ENCODE measurements at regions not wholly inside any gene's neighbourhood (a gene's known extent, or its start where the extent isn't known, plus 50 kb on each side); places are given as distances from the start of the nearest gene placed in this dataset.
"Not testable (repeated sequence)": the region's sequence is repeated elsewhere in the genome, so short reads cannot be mapped to it uniquely, and the experiment has no call there.

DNA sequence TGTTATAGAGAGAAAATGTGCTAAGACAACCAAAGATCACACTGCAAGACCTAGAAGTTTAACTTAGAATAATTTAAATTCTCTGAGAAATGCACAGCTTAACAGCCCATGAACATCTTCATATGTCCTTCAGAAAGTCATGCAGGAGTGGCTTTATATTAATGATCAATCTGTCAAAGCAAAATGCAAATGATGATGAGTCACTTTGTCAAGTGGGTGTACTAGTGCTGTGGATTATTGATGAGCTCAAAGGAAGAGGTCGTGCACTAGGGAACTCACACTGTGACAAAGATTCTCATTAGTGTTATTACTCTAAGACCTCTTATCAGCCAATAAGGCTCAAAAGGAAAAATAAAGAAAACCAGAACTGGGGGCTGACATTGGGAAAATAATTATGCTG, 1726.3 kb downstream of the KHDRBS2 start:
- FAIRE-seq, result not testable (repeated sequence)

DNA sequence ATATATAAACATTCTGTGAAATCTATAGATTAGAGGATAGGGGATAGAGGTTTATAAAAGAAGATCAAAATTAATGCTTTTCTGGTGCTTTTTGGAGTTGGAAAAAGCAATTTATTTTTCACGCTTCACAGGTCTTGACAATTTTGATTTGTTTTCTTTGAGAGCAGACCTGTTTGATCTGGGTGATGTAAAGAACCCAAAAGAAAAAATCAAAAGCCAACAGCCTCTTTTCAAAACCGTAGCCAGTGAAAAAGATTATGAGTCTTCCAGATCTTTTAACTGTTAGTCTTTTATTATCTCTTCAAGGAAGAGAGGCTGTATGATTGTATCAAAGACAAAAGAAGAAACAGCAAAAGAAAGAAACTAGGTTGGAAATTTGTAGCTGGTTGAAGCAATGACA, 1738.7 kb downstream of the KHDRBS2 start:
- H3K9me3 Mint-ChIP-seq (ENCODE audit: unreplicated experiment); H3K9me3 ChIP-seq (ENCODE audit: insufficient read depth, low read depth, low read length); H3K4me3 Mint-ChIP-seq (ENCODE audit: unreplicated experiment); H3K27me3 ChIP-seq (ENCODE audit: insufficient read depth, low read length); H3K4me1 Mint-ChIP-seq (ENCODE audit: low read depth, unreplicated experiment); H3K36me3 ChIP-seq (ENCODE audit: insufficient read depth, low read length); H3K27ac Mint-ChIP-seq (ENCODE audit: unreplicated experiment); DNase-seq (ENCODE audit: low read depth); H3K4me1 ChIP-seq (ENCODE audit: insufficient read depth, low read length); H3K36me3 Mint-ChIP-seq (ENCODE audit: low read depth, unreplicated experiment); H2AFZ ChIP-seq (ENCODE audit: low read depth, low read length); H3K27me3 Mint-ChIP-seq (ENCODE audit: low read depth, unreplicated experiment); H3K4me2 ChIP-seq (ENCODE audit: low read length); FAIRE-seq; H3K4me3 ChIP-seq (ENCODE audit: insufficient read depth, low read depth, low read length); H3K27ac ChIP-seq (ENCODE audit: low read depth, low read length); H4K20me1 ChIP-seq (ENCODE audit: insufficient read depth, low read length); H3K9ac ChIP-seq (ENCODE audit: low read length); H3K79me2 ChIP-seq (ENCODE audit: insufficient read depth, low read length): not testable (repeated sequence)

More for the DNA sequence above, 1726.3 kb downstream of the KHDRBS2 start:
- not testable (repeated sequence) for H3K36me3 ChIP-seq (ENCODE audit: insufficient read depth, low read length); H3K27ac Mint-ChIP-seq (ENCODE audit: unreplicated experiment); DNase-seq (ENCODE audit: low read depth); H4K20me1 ChIP-seq (ENCODE audit: insufficient read depth, low read length); H3K9ac ChIP-seq (ENCODE audit: low read length); H3K4me3 Mint-ChIP-seq (ENCODE audit: unreplicated experiment); H3K4me1 ChIP-seq (ENCODE audit: insufficient read depth, low read length); H3K4me3 ChIP-seq (ENCODE audit: insufficient read depth, low read depth, low read length); H3K4me2 ChIP-seq (ENCODE audit: low read length); H3K79me2 ChIP-seq (ENCODE audit: insufficient read depth, low read length); H3K9me3 Mint-ChIP-seq (ENCODE audit: unreplicated experiment); H2AFZ ChIP-seq (ENCODE audit: low read depth, low read length); H3K36me3 Mint-ChIP-seq (ENCODE audit: low read depth, unreplicated experiment); H3K27me3 Mint-ChIP-seq (ENCODE audit: low read depth, unreplicated experiment); H3K27me3 ChIP-seq (ENCODE audit: insufficient read depth, low read length); H3K27ac ChIP-seq (ENCODE audit: low read depth, low read length); H3K9me3 ChIP-seq (ENCODE audit: insufficient read depth, low read depth, low read length); H3K4me1 Mint-ChIP-seq (ENCODE audit: low read depth, unreplicated experiment)

DNA sequence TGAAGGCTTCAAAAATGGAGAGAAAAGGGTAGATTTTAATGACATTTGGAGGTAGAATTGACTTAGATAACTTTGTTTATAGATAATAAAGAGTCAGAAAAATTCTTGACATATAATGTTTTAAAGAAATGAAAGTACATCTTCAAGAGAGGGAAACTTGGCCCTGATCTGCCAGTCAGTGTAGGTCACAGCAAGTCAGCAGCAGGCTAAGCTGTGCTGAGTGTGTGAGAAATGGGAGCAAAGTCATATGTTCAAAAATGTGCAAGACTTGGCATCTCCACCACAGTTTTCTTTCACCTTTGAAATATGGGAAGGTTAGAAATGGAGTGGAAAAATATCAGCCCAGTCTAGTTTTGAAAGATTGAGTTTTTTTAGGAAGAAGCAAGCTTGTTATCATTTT, 1761.3 kb downstream of the KHDRBS2 start:
- not testable (repeated sequence) for H3K36me3 Mint-ChIP-seq (ENCODE audit: low read depth, unreplicated experiment); H3K9me3 Mint-ChIP-seq (ENCODE audit: unreplicated experiment); H3K27me3 ChIP-seq (ENCODE audit: insufficient read depth, low read length); DNase-seq (ENCODE audit: low read depth); H3K36me3 ChIP-seq (ENCODE audit: insufficient read depth, low read length); H3K9ac ChIP-seq (ENCODE audit: low read length); H4K20me1 ChIP-seq (ENCODE audit: insufficient read depth, low read length); H3K4me1 ChIP-seq (ENCODE audit: insufficient read depth, low read length); H2AFZ ChIP-seq (ENCODE audit: low read depth, low read length); H3K9me3 ChIP-seq (ENCODE audit: insufficient read depth, low read depth, low read length); H3K4me3 Mint-ChIP-seq (ENCODE audit: unreplicated experiment); H3K27me3 Mint-ChIP-seq (ENCODE audit: low read depth, unreplicated experiment); FAIRE-seq; H3K4me3 ChIP-seq (ENCODE audit: insufficient read depth, low read depth, low read length); H3K79me2 ChIP-seq (ENCODE audit: insufficient read depth, low read length); H3K27ac Mint-ChIP-seq (ENCODE audit: unreplicated experiment); H3K4me2 ChIP-seq (ENCODE audit: low read length); H3K27ac ChIP-seq (ENCODE audit: low read depth, low read length); H3K4me1 Mint-ChIP-seq (ENCODE audit: low read depth, unreplicated experiment)

DNA sequence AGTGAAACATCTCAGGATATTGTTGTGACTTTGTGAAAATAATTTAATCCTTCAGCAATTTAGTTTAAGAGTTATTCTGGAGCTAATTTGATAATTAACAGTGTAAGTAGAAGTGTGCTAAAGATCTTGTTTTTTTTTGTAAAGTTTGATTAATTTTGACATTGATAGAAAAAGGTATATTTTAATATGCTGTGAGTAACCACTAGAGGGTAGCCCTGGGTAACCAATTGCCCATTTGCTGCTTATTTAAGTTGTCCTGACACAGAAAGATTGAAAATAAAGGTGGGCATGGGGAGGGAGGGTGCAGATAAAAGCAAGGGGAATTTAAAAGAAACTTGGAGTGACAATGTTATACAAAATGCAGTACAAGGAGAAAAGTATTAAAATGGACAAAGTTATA, 1808.3 kb downstream of the KHDRBS2 start:
- not testable (repeated sequence) for H3K9me3 Mint-ChIP-seq (ENCODE audit: unreplicated experiment); H3K4me2 ChIP-seq (ENCODE audit: low read length); H3K27ac ChIP-seq (ENCODE audit: low read depth, low read length); H3K4me3 Mint-ChIP-seq (ENCODE audit: unreplicated experiment); H3K27me3 ChIP-seq (ENCODE audit: insufficient read depth, low read length); H3K4me1 Mint-ChIP-seq (ENCODE audit: low read depth, unreplicated experiment); H3K27me3 Mint-ChIP-seq (ENCODE audit: low read depth, unreplicated experiment); H4K20me1 ChIP-seq (ENCODE audit: insufficient read depth, low read length); H3K4me3 ChIP-seq (ENCODE audit: insufficient read depth, low read depth, low read length); H3K9ac ChIP-seq (ENCODE audit: low read length); FAIRE-seq; DNase-seq (ENCODE audit: low read depth); H3K4me1 ChIP-seq (ENCODE audit: insufficient read depth, low read length); H3K27ac Mint-ChIP-seq (ENCODE audit: unreplicated experiment); H3K9me3 ChIP-seq (ENCODE audit: insufficient read depth, low read depth, low read length); H3K36me3 Mint-ChIP-seq (ENCODE audit: low read depth, unreplicated experiment); H3K79me2 ChIP-seq (ENCODE audit: insufficient read depth, low read length); H3K36me3 ChIP-seq (ENCODE audit: insufficient read depth, low read length); H2AFZ ChIP-seq (ENCODE audit: low read depth, low read length)

DNA sequence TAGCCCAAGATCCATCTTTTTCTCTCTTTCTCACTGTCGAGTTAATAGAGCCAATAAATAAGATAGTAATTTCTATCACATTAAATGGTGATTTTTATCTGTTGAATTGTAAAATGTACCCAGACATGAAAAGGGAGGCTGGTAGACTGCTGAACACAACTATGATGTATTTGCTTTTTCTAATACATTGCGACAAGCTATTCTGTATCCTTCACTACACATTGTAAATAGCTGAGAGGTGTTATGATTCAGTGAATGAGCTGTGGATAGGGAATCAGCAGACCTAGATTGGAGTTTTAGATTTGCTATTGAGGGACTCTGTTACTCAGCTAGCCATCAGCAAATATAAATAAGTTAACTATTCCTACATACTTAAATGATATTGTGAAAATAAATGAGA, 1812.2 kb downstream of the KHDRBS2 start:
- not testable (repeated sequence) for H3K4me2 ChIP-seq (ENCODE audit: low read length); DNase-seq (ENCODE audit: low read depth); H3K4me3 Mint-ChIP-seq (ENCODE audit: unreplicated experiment)

DNA sequence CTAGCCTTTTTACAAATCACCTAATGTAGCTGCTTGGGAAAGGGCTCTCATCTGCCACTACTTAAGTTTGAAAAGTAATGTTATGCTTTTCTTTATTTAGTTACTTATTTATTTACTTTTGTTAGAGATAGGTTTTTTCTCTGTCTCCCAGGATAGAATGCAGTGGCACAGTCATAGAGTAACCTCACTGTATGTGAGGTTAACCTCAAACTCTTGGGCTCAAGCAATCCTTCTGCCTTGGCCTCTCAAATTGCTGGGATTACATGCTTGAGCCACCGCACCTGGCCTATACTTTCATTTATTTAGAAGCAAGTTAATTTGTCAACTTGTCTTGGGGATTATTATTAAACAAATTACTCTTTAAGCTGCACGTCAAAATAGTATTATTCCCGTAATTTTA, 1814.6 kb downstream of the KHDRBS2 start:
- H3K4me2 ChIP-seq (ENCODE audit: low read length); H3K4me1 ChIP-seq (ENCODE audit: insufficient read depth, low read length); H3K27ac ChIP-seq (ENCODE audit: low read depth, low read length); H3K27me3 ChIP-seq (ENCODE audit: insufficient read depth, low read length); H3K27ac Mint-ChIP-seq (ENCODE audit: unreplicated experiment); H3K4me3 ChIP-seq (ENCODE audit: insufficient read depth, low read depth, low read length); H3K36me3 ChIP-seq (ENCODE audit: insufficient read depth, low read length); H3K4me1 Mint-ChIP-seq (ENCODE audit: low read depth, unreplicated experiment); H3K4me3 Mint-ChIP-seq (ENCODE audit: unreplicated experiment); H3K9me3 ChIP-seq (ENCODE audit: insufficient read depth, low read depth, low read length); H3K9me3 Mint-ChIP-seq (ENCODE audit: unreplicated experiment); H3K79me2 ChIP-seq (ENCODE audit: insufficient read depth, low read length); H3K9ac ChIP-seq (ENCODE audit: low read length); H3K27me3 Mint-ChIP-seq (ENCODE audit: low read depth, unreplicated experiment); H2AFZ ChIP-seq (ENCODE audit: low read depth, low read length); FAIRE-seq; DNase-seq (ENCODE audit: low read depth); H3K36me3 Mint-ChIP-seq (ENCODE audit: low read depth, unreplicated experiment); H4K20me1 ChIP-seq (ENCODE audit: insufficient read depth, low read length): not testable (repeated sequence)

More for the DNA sequence above, 1812.2 kb downstream of the KHDRBS2 start:
- H3K4me3 ChIP-seq (ENCODE audit: insufficient read depth, low read depth, low read length); H3K9ac ChIP-seq (ENCODE audit: low read length); H3K4me1 Mint-ChIP-seq (ENCODE audit: low read depth, unreplicated experiment); H3K9me3 Mint-ChIP-seq (ENCODE audit: unreplicated experiment); H2AFZ ChIP-seq (ENCODE audit: low read depth, low read length); H3K79me2 ChIP-seq (ENCODE audit: insufficient read depth, low read length); H3K27ac ChIP-seq (ENCODE audit: low read depth, low read length); H3K27ac Mint-ChIP-seq (ENCODE audit: unreplicated experiment); FAIRE-seq; H3K27me3 ChIP-seq (ENCODE audit: insufficient read depth, low read length); H3K36me3 ChIP-seq (ENCODE audit: insufficient read depth, low read length); H3K36me3 Mint-ChIP-seq (ENCODE audit: low read depth, unreplicated experiment); H3K27me3 Mint-ChIP-seq (ENCODE audit: low read depth, unreplicated experiment); H3K9me3 ChIP-seq (ENCODE audit: insufficient read depth, low read depth, low read length); H4K20me1 ChIP-seq (ENCODE audit: insufficient read depth, low read length); H3K4me1 ChIP-seq (ENCODE audit: insufficient read depth, low read length): not testable (repeated sequence)
